Dermis microvascular lymphatic vessel endothelial cell (primary cell): ENCODE measurements at regions not wholly inside any gene's neighbourhood (a gene's known extent, or its start where the extent isn't known, plus 50 kb on each side); places are given as distances from the start of the nearest gene placed in this dataset.
"Not testable (repeated sequence)": the region's sequence is repeated elsewhere in the genome, so short reads cannot be mapped to it uniquely, and the experiment has no call there.

Experiments
- DNase-seq, 2 donors: peaks; one replicate each; pipeline versions ENCODE4 v3.0.0 to v3.0.0-alpha.2; 2010; ENCODE audit warnings: low read depth in 2 of 2

GRCh38 chr5:84961193-84961592 lies 576.5 kb upstream of the EDIL3 start:
- no peak for DNase-seq

- no peak for DNase-seq
Measured at GRCh38 chr5:84961903-84962302, 577.2 kb upstream of the EDIL3 start.

GRCh38 chr5:84983093-84983492 lies 598.4 kb upstream of the EDIL3 start:
- no peak for DNase-seq

GRCh38 chr5:84985148-84985547 lies 600.5 kb upstream of the EDIL3 start:
- no peak for DNase-seq

GRCh38 chr5:84986688-84987087 lies 602.0 kb upstream of the EDIL3 start:
- DNase-seq: no peak

GRCh38 chr5:85000671-85001070 lies 616.0 kb upstream of the EDIL3 start:
- DNase-seq: no peak

GRCh38 chr5:85002026-85002425 lies 617.3 kb upstream of the EDIL3 start:
- not testable (repeated sequence) for DNase-seq

- DNase-seq: no peak
Measured at GRCh38 chr5:85010014-85010562, 625.4 kb upstream of the EDIL3 start.

- no peak for DNase-seq
Measured at GRCh38 chr5:85017261-85017660, 632.6 kb upstream of the EDIL3 start.

- no peak for DNase-seq
Measured at GRCh38 chr5:85030316-85031084, 645.8 kb upstream of the EDIL3 start.

GRCh38 chr5:85049020-85049419 lies 664.3 kb upstream of the EDIL3 start:
- DNase-seq: peak in 1 of 2 donors; percentile 5

- DNase-seq: no peak
Measured at GRCh38 chr5:85052826-85053225, 668.1 kb upstream of the EDIL3 start.

- no peak for DNase-seq
Measured at GRCh38 chr5:85069659-85070640, 685.3 kb upstream of the EDIL3 start.

GRCh38 chr5:85077581-85077980 lies 692.9 kb upstream of the EDIL3 start:
- no peak for DNase-seq

GRCh38 chr5:85096421-85096820 lies 711.7 kb upstream of the EDIL3 start:
- DNase-seq: no peak

- no peak for DNase-seq
Measured at GRCh38 chr5:85108471-85108870, 723.8 kb upstream of the EDIL3 start.

- no peak for DNase-seq
Measured at GRCh38 chr5:85109616-85110015, 724.9 kb upstream of the EDIL3 start.

- DNase-seq: no peak
Measured at GRCh38 chr5:85132269-85132668, 747.6 kb upstream of the EDIL3 start.

GRCh38 chr5:85140471-85140870 lies 755.8 kb upstream of the EDIL3 start:
- DNase-seq: no peak

GRCh38 chr5:85143138-85143537 lies 758.5 kb upstream of the EDIL3 start:
- no peak for DNase-seq

GRCh38 chr5:85148701-85149100 lies 764.0 kb upstream of the EDIL3 start:
- DNase-seq: no peak

- no peak for DNase-seq
Measured at GRCh38 chr5:85159395-85159794, 774.7 kb upstream of the EDIL3 start.
